ENCODE measurements at regions not wholly inside any gene's neighbourhood (a gene's known extent, or its start where the extent isn't known, plus 50 kb on each side); places are given as distances from the start of the nearest gene placed in this dataset.

GRCh38 chr3:56911363-56911762, 109.6 kb upstream of the ARHGEF3 start:
- no peak overlapping the region for H3K4me3 ChIP-seq (replicated peaks; ENCODE audit: low read depth, low read length)
- TF ChIP-seq CTCF (IDR thresholded peaks at IDR 0.05; ENCODE audit: low read depth, low read length, missing control alignments) = no peak
- DNase-seq (ENCODE audit: extremely low read depth, low read depth) = no peak

- no peak for DNase-seq (ENCODE audit: extremely low read depth, low read depth)
- no peak overlapping the region for H3K4me3 ChIP-seq (replicated peaks; ENCODE audit: low read depth, low read length)
- no peak for TF ChIP-seq CTCF (IDR thresholded peaks at IDR 0.05; ENCODE audit: low read depth, low read length, missing control alignments)
These were observed 107.6 kb upstream of the ARHGEF3 start for GRCh38 chr3:56909349-56909748.

- no peak for TF ChIP-seq CTCF (IDR thresholded peaks at IDR 0.05; ENCODE audit: low read depth, low read length, missing control alignments)
- H3K4me3 ChIP-seq (replicated peaks; ENCODE audit: low read depth, low read length) = no peak overlapping the region
- DNase-seq (ENCODE audit: extremely low read depth, low read depth) = no peak
These were observed 106.3 kb upstream of the ARHGEF3 start for GRCh38 chr3:56908004-56908403.

GRCh38 chr3:56904552-56905215, 102.9 kb upstream of the ARHGEF3 start:
- no peak overlapping the region for H3K4me3 ChIP-seq (replicated peaks; ENCODE audit: low read depth, low read length)
- no peak for TF ChIP-seq CTCF (IDR thresholded peaks at IDR 0.05; ENCODE audit: low read depth, low read length, missing control alignments)
- no peak for DNase-seq (ENCODE audit: extremely low read depth, low read depth)

- no peak overlapping the region for H3K4me3 ChIP-seq (replicated peaks; ENCODE audit: low read depth, low read length)
- no peak for TF ChIP-seq CTCF (IDR thresholded peaks at IDR 0.05; ENCODE audit: low read depth, low read length, missing control alignments)
- no peak for DNase-seq (ENCODE audit: extremely low read depth, low read depth)
These were observed 101.6 kb upstream of the ARHGEF3 start for GRCh38 chr3:56903231-56903782.

GRCh38 chr3:56902468-56903160, 100.9 kb upstream of the ARHGEF3 start:
- DNase-seq (ENCODE audit: extremely low read depth, low read depth) = no peak
- no peak overlapping the region for H3K4me3 ChIP-seq (replicated peaks; ENCODE audit: low read depth, low read length)
- no peak for TF ChIP-seq CTCF (IDR thresholded peaks at IDR 0.05; ENCODE audit: low read depth, low read length, missing control alignments)
